T-cell (primary cell): ENCODE measurements at regions not wholly inside any gene's neighbourhood (a gene's known extent, or its start where the extent isn't known, plus 50 kb on each side); places are given as distances from the start of the nearest gene placed in this dataset.

Experiments used
- ATAC-seq, 4 experiments: fragments of 200-7000 bp in 3 of 4; fragments of 150-1000 bp in 1 of 4; cut with Tn5 transposase; replicated peaks in 1 of 4; 1 replicate in 3 of 4; 2 replicates in 1 of 4; pipeline ENCODE4 v1.10.0; 2021; ENCODE audit warnings: moderate library complexity in 3 of 4, mild to moderate bottlenecking in 2 of 4, moderate number of reproducible peaks in 1 of 4
- CTCF ChIA-PET, 2 donors: fragments of 300-600 bp; sonication (Branson Sonifier 250); formaldehyde crosslinking; loops; one replicate each; lab custom pipeline; 2022; ENCODE audit warnings: antibody characterized with exemption in 2 of 2; lab: Charles Lee
- POLR2A ChIA-PET, 2 donors: fragments of 300-600 bp; sonication (Branson Sonifier 250); formaldehyde crosslinking; loops; one replicate each; lab custom pipeline; 2022; ENCODE audit warnings: antibody characterized with exemption in 2 of 2; lab: Charles Lee
- DNase-seq, 35 experiments: peaks; one replicate each; pipeline versions ENCODE4 v3.0.0 to v3.0.0-alpha.2; 2013 to 2023
- H3K27ac ChIP-seq: one replicate; pipeline ENCODE4 v1.5.1; 2013; ENCODE audit warnings: low read length
- H3K27me3 ChIP-seq, 2 experiments: replicated peaks in 1 of 2; 1 replicate in 1 of 2; 2 replicates in 1 of 2; pipeline versions ENCODE4 v1.6.1 to v1.7.0; 2013; ENCODE audit warnings: low read length in 1 of 2, mixed read lengths in 1 of 2; ENCODE audit not compliant: control insufficient read depth in 2 of 2, insufficient read depth in 2 of 2; ENCODE audit errors: extremely low read depth in 1 of 2
- H3K36me3 ChIP-seq, 2 donors: 1 replicate in 1 of 2; 2 replicates in 1 of 2; pipeline versions ENCODE4 v1.6.1 to v1.7.0; 2013; ENCODE audit warnings: low read length in 1 of 2; ENCODE audit not compliant: control insufficient read depth in 2 of 2, insufficient read depth in 1 of 2; ENCODE audit errors: extremely low read depth in 1 of 2
- H3K4me1 ChIP-seq, 2 experiments: 1 replicate in 1 of 2; 2 replicates in 1 of 2; pipeline versions ENCODE4 v1.6.1 to v1.7.0; 2013; ENCODE audit warnings: low read length in 2 of 2, mixed read lengths in 1 of 2; ENCODE audit not compliant: insufficient read depth in 2 of 2, control insufficient read depth in 1 of 2; ENCODE audit errors: extremely low read depth in 1 of 2
- H3K4me3 ChIP-seq, 2 donors: 1 replicate in 1 of 2; 2 replicates in 1 of 2; pipeline versions ENCODE4 v1.5.1 to v1.7.0; 2013; ENCODE audit warnings: mild to moderate bottlenecking in 2 of 2, low read length in 1 of 2, moderate library complexity in 1 of 2; ENCODE audit not compliant: control insufficient read depth in 1 of 2; ENCODE audit errors: extremely low read depth in 1 of 2
- H3K9me3 ChIP-seq: 2 replicates; pipeline ENCODE4 v1.7.0; 2013
- H3K27ac Mint-ChIP-seq, 2 donors: one replicate each; pipeline ENCODE4 v1.8.0; 2020 to 2021; ENCODE audit warnings: mild to moderate bottlenecking in 2 of 2, mixed read lengths in 2 of 2
- H3K27me3 Mint-ChIP-seq, 2 donors: one replicate each; pipeline ENCODE4 v1.8.0; 2021 to 2022; ENCODE audit warnings: mixed read lengths in 2 of 2
- H3K36me3 Mint-ChIP-seq: one replicate; pipeline ENCODE4 v1.8.0; 2021; ENCODE audit warnings: mixed read lengths
- H3K4me1 Mint-ChIP-seq, 3 donors: one replicate each; pipeline ENCODE4 v1.8.0; 2020 to 2022; ENCODE audit warnings: mixed read lengths in 3 of 3, mild to moderate bottlenecking in 1 of 3
- H3K4me3 Mint-ChIP-seq, 3 donors: one replicate each; pipeline ENCODE4 v1.8.0; 2020 to 2022; ENCODE audit warnings: mild to moderate bottlenecking in 3 of 3, mixed read lengths in 3 of 3, moderate library complexity in 3 of 3
- H3K9me3 Mint-ChIP-seq, 3 donors: one replicate each; pipeline ENCODE4 v1.8.0; 2020 to 2022; ENCODE audit warnings: mixed read lengths in 3 of 3
- WGBS: methylation state at CpG from one replicate; pipeline ENCODE4 v1.1.5; 2013; ENCODE audit warnings: missing lambda C conversion rate; ENCODE audit not compliant: insufficient coverage; 5-methylcytosine and 5-hydroxymethylcytosine counted together

DNA sequence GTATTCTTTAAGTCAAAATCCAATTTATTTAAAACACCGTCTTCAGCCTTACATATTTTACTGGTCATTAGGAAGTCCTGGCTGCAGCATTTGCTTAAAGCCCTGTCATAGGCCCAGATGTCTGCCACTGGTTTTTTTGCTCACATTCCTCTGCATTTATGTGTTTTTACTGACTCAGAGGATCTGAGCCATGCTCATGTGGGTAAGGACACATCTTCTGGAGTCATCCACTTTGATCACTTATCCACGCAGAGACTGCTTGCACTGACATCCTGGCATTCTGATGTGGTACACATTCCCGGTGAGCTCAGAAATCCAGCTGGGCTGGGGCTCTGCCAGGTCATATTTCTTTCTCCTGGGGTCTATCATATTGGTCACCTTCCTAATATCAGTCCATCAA is 531.7 kb upstream of the ARGLU1 start:
- CTCF ChIA-PET = no interaction called here
- Histone ChIP-seq H3K4me1 (no peaks in the 10 kb centered on the region), H3K4me3 (no peak overlapping the region), H3K36me3 (no peaks in the 10 kb centered on the region), H3K27me3 (no peaks in the 10 kb centered on the region), H3K9me3 (no peaks in the 10 kb centered on the region), H3K27ac (no peak overlapping the region)
- peaks cover 0 to 11% (median 7%) of the 10 kb centered on the region in 3 donors for H3K9me3 Mint-ChIP-seq
- H3K4me3 Mint-ChIP-seq = no peak overlapping the region
- H3K27ac Mint-ChIP-seq = no peak overlapping the region
- H3K36me3 Mint-ChIP-seq = no peaks in the 10 kb centered on the region
- no peaks in the 10 kb centered on the region for H3K4me1 Mint-ChIP-seq
- POLR2A ChIA-PET = no interaction called here
- DNase-seq (no peak), ATAC-seq (no peak)
- WGBS = 93% methylated on average over 2 of the region's 3 CpGs
- no peaks in the 10 kb centered on the region for H3K27me3 Mint-ChIP-seq

DNA sequence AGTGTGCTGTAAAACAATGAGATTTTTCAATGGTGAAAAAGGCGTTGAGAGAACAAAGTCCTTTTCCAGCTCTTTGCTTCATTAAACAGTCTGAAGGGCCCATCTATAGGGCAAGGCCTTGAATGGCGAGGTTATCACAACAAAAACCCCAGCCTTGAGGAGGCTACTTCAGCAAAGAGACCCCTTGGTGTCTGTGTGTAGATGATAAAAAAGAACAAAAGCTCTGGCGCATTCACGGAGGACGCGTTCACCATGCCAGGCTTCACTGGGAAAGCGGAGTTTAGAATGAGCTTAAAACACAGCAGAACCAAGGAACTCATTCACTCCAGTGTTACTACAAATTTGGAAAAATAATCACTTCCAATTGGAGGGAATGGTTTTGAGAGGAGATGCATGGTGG is 530.0 kb upstream of the ARGLU1 start:
- no CpG with 5 or more reads among the region's 7 CpGs for WGBS
- ATAC-seq = no peak
- Histone ChIP-seq H3K4me1 (no peaks in the 10 kb centered on the region), H3K27ac (no peak overlapping the region), H3K9me3 (no peaks in the 10 kb centered on the region), H3K27me3 (no peaks in the 10 kb centered on the region), H3K4me3 (no peak overlapping the region), H3K36me3 (no peaks in the 10 kb centered on the region)
- Mint-ChIP-seq H3K27ac (no peak overlapping the region), H3K4me3 (no peak overlapping the region), H3K4me1 (no peaks in the 10 kb centered on the region), H3K9me3 (peaks cover 0 to 11% (median 7%) of the 10 kb centered on the region in 3 donors), H3K36me3 (no peaks in the 10 kb centered on the region), H3K27me3 (no peaks in the 10 kb centered on the region)
- no peak for DNase-seq
- ChIA-PET POLR2A (no interaction called here), CTCF (no interaction called here)

- ATAC-seq (no peak), DNase-seq (no peak)
- no peak overlapping the region for H3K4me3 Mint-ChIP-seq
- Histone ChIP-seq H3K9me3 (no peaks in the 10 kb centered on the region), H3K4me1 (no peaks in the 10 kb centered on the region), H3K4me3 (no peak overlapping the region), H3K27me3 (no peaks in the 10 kb centered on the region), H3K36me3 (no peaks in the 10 kb centered on the region), H3K27ac (no peak overlapping the region)
- no peaks in the 10 kb centered on the region for H3K27me3 Mint-ChIP-seq
- POLR2A ChIA-PET = no interaction called here
- no peaks in the 10 kb centered on the region for H3K4me1 Mint-ChIP-seq
- H3K36me3 Mint-ChIP-seq = no peaks in the 10 kb centered on the region
- H3K27ac Mint-ChIP-seq = no peak overlapping the region
- CTCF ChIA-PET = no interaction called here
- no CpG with 5 or more reads among the region's 2 CpGs for WGBS
- H3K9me3 Mint-ChIP-seq = peaks cover 1 to 5% (median 4%) of the 10 kb centered on the region in 3 donors
These were observed 527.9 kb upstream of the ARGLU1 start for GRCh38 chr13:107095876-107096275.

GRCh38 chr13:107091861-107092260 is 523.9 kb upstream of the ARGLU1 start:
- Histone ChIP-seq H3K4me3 (no peak overlapping the region), H3K27me3 (no peaks in the 10 kb centered on the region), H3K27ac (no peak overlapping the region), H3K4me1 (no peaks in the 10 kb centered on the region), H3K9me3 (no peaks in the 10 kb centered on the region), H3K36me3 (no peaks in the 10 kb centered on the region)
- ATAC-seq = no peak
- Mint-ChIP-seq H3K36me3 (no peaks in the 10 kb centered on the region), H3K4me3 (no peak overlapping the region), H3K27me3 (no peaks in the 10 kb centered on the region), H3K27ac (no peak overlapping the region), H3K9me3 (peaks cover 0 to 1% (median 0%) of the 10 kb centered on the region in 3 donors), H3K4me1 (no peaks in the 10 kb centered on the region)
- ChIA-PET POLR2A (no interaction called here), CTCF (no interaction called here)
- DNase-seq = no peak
- WGBS = 90% methylated on average over 1 of the region's 1 CpG

GRCh38 chr13:107091428-107091827 is 523.5 kb upstream of the ARGLU1 start:
- no peak for DNase-seq
- WGBS = no CpG with 5 or more reads among the region's 2 CpGs
- no peak overlapping the region for H3K27ac ChIP-seq
- Mint-ChIP-seq H3K4me1 (no peaks in the 10 kb centered on the region), H3K4me3 (no peak overlapping the region), H3K9me3 (peaks cover 0 to 2% (median 0%) of the 10 kb centered on the region in 3 donors), H3K36me3 (no peaks in the 10 kb centered on the region), H3K27me3 (no peaks in the 10 kb centered on the region), H3K27ac (no peak overlapping the region)
- CTCF ChIA-PET = no interaction called here
- POLR2A ChIA-PET = no interaction called here
- H3K4me3 ChIP-seq = no peak overlapping the region
- no peaks in the 10 kb centered on the region for H3K9me3 ChIP-seq
- H3K27me3 ChIP-seq = no peaks in the 10 kb centered on the region
- ATAC-seq = no peak
- no peaks in the 10 kb centered on the region for H3K36me3 ChIP-seq
- H3K4me1 ChIP-seq = no peaks in the 10 kb centered on the region

GRCh38 chr13:107088061-107088460 is 520.1 kb upstream of the ARGLU1 start:
- H3K27me3 Mint-ChIP-seq = no peaks in the 10 kb centered on the region
- no peak overlapping the region for H3K27ac Mint-ChIP-seq
- CTCF ChIA-PET = no interaction called here
- Histone ChIP-seq H3K36me3 (no peaks in the 10 kb centered on the region), H3K27me3 (no peaks in the 10 kb centered on the region), H3K4me1 (no peaks in the 10 kb centered on the region), H3K27ac (no peak overlapping the region), H3K9me3 (no peaks in the 10 kb centered on the region), H3K4me3 (no peak overlapping the region)
- POLR2A ChIA-PET = no interaction called here
- H3K36me3 Mint-ChIP-seq = no peaks in the 10 kb centered on the region
- no peaks in the 10 kb centered on the region for H3K4me1 Mint-ChIP-seq
- H3K4me3 Mint-ChIP-seq = no peak overlapping the region
- no peak for ATAC-seq
- no CpG with 5 or more reads among the region's 1 CpG for WGBS
- peaks cover 5 to 7% (median 7%) of the 10 kb centered on the region in 3 donors for H3K9me3 Mint-ChIP-seq
- DNase-seq = no peak

DNA sequence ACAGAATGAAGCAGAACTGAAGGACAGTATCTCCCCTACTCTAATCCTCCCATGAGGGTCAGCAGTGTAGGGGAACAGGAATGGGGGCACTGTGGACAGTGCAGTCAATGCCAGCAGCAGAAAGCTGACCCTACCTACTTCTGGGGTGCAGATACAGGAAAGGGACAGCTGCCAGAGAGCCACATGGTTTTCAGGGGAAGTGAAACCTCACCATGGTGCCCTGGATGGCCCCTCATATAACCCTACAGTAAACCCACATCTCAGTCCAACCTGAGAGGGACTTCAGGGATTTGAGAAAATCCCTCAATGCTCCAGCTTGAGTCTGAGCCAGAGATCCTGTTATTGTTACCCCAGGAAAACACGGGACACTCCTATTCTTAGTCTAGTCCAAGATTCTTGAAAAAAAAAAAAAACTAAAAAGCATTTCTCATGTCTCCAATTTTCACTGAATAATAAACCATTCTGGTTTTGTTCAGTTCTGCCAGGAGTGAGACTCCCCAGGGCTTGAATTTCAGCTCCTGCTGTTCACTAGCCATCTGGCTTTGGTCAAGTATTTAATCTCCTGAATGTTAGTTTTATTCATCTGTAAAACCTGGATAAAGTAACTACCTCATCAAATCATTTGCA is 511.6 kb upstream of the ARGLU1 start:
- Mint-ChIP-seq H3K9me3 (peaks cover 11 to 21% (median 13%) of the 10 kb centered on the region in 3 donors), H3K4me3 (no peak overlapping the region), H3K27ac (no peak overlapping the region), H3K4me1 (no peaks in the 10 kb centered on the region), H3K27me3 (no peaks in the 10 kb centered on the region), H3K36me3 (no peaks in the 10 kb centered on the region)
- H3K27ac ChIP-seq = no peak overlapping the region
- ATAC-seq (no peak), DNase-seq (no peak)
- H3K4me1 ChIP-seq = no peaks in the 10 kb centered on the region
- H3K9me3 ChIP-seq = no peaks in the 10 kb centered on the region
- H3K36me3 ChIP-seq = no peaks in the 10 kb centered on the region
- H3K4me3 ChIP-seq = no peak overlapping the region
- POLR2A ChIA-PET = no interaction called here
- CTCF ChIA-PET = no interaction called here
- no peaks in the 10 kb centered on the region for H3K27me3 ChIP-seq
- WGBS = 67% methylated on average over 1 of the region's 1 CpG
